ENCODE measurements at regions not wholly inside any gene's neighbourhood (a gene's known extent, or its start where the extent isn't known, plus 50 kb on each side); places are given as distances from the start of the nearest gene placed in this dataset.

DNA sequence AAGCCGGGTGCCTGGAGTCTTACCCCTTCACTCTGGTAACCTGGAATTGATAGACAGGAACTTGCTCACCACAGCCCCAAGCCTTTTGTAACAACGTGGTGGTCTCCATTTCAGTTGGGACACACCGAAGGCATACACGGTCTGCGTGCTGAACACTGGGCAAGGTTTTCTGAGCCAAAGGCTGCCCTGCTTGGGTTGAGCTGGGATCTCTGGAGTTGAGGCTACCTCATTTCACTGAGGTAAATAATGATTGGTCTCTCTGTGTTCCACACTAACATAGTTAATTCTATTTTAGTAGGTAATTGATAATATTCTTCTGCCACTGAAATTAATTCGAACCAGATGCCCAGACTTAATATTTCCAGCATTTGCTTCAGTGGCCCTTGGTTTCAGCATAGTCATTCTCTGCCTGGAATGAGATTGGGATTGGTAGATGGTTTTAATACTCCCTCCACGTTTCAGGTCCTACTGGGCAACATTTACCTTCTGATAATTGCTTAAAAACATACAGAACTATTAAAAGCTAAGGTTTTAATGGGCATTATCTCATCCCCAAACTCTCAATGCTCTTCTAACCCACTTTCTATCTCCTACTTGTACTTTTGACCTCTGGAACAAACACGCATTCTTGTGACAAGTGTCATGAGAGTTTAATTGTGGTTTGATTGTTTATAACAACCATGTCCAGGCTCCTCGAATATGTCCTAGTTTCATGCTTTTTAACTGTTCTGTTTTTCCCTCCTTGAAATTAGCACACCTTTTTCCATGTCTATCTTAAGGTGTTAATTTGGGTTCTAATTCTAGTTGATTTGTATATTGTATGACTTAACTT lies 202.3 kb upstream of the KLF6 start:
- Mint-ChIP-seq H3K4me3 (ENCODE audit: unreplicated experiment) (no peak overlapping the region), H3K4me1 (ENCODE audit: unreplicated experiment) (no peaks in the 10 kb centered on the region), H3K36me3 (ENCODE audit: low read depth, unreplicated experiment) (no peaks in the 10 kb centered on the region), H3K27ac (ENCODE audit: unreplicated experiment) (no peak overlapping the region), H3K9me3 (ENCODE audit: unreplicated experiment) (no peaks in the 10 kb centered on the region), H3K27me3 (ENCODE audit: unreplicated experiment) (peaks cover 1% of the 10 kb centered on the region)
- DNase-seq (ENCODE audit: low spot score) = no peak
- TF ChIP-seq, protein P1, sequence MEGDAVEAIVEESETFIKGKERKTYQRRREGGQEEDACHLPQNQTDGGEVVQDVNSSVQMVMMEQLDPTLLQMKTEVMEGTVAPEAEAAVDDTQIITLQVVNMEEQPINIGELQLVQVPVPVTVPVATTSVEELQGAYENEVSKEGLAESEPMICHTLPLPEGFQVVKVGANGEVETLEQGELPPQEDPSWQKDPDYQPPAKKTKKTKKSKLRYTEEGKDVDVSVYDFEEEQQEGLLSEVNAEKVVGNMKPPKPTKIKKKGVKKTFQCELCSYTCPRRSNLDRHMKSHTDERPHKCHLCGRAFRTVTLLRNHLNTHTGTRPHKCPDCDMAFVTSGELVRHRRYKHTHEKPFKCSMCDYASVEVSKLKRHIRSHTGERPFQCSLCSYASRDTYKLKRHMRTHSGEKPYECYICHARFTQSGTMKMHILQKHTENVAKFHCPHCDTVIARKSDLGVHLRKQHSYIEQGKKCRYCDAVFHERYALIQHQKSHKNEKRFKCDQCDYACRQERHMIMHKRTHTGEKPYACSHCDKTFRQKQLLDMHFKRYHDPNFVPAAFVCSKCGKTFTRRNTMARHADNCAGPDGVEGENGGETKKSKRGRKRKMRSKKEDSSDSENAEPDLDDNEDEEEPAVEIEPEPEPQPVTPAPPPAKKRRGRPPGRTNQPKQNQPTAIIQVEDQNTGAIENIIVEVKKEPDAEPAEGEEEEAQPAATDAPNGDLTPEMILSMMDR (IDR thresholded peaks at IDR 0.05; ENCODE audit: unreplicated experiment) = no peak

DNA sequence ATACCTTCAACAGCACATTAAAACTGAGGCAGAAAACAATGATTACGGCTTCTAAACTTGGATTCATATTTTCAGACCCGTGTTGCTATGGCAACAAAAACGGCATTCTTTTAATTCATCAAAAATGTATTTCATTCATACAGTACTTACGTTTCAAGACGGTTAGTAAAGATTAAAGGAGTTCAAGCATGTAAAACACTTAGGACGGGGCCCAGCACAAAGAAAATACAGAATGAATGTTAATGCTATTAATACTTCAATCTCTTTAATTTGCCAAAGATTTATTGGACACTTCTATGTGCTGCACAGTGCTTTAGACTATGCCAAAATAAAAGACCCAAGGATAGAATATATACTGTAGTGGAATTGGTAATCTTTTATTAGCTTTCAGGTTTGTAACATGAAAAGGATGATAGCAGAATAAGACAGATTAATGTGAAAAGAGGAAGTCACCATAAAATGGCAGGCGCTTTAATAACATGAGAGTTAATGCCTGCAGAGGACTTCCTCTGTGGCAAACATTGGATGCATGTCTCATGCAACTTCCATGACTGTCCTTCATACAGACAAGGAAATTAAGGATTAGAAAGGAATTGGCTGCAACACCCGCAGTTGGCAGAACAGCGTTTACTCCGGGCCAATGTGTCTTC lies 201.6 kb upstream of the KLF6 start:
- H3K36me3 Mint-ChIP-seq (ENCODE audit: low read depth, unreplicated experiment) = no peaks in the 10 kb centered on the region
- DNase-seq (ENCODE audit: low spot score) = no peak
- H3K9me3 Mint-ChIP-seq (ENCODE audit: unreplicated experiment) = no peaks in the 10 kb centered on the region
- H3K27ac Mint-ChIP-seq (ENCODE audit: unreplicated experiment) = no peak overlapping the region
- no peaks in the 10 kb centered on the region for H3K4me1 Mint-ChIP-seq (ENCODE audit: unreplicated experiment)
- TF ChIP-seq, protein P1 (IDR thresholded peaks at IDR 0.05; ENCODE audit: unreplicated experiment) = no peak
- H3K4me3 Mint-ChIP-seq (ENCODE audit: unreplicated experiment) = no peak overlapping the region
- no peaks in the 10 kb centered on the region for H3K27me3 Mint-ChIP-seq (ENCODE audit: unreplicated experiment)

DNA sequence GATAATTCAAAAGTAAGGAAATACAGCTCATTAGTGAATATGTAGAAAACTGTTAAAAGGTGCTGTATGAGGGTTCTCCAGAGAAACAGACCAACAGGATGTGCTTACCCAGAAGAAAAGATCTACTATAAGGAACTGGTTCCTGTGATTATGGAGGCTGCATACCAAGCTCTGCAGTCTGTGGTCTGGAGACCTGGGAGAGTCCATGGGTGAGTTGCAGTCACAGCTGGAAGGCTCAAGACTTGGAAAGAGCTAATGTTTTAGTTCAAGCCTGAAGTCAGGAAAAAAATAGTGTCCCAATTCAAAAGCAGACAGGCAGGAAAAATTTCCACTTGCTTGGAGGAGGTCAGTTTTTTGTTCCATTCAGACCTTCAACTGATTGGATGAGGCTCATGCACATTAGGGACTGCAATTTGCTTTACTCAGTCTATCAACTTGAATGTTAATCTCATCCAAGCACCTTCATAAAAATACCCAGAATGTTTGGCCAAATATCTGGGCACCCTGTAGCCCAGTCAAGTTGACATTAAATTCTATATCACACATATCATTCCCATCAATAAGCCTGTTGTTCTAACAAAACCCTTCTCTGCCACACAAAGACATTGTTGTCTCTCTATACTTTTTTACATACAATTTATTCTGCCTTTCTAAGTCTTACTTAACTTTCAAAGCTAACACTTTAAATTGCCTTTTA lies 197.9 kb upstream of the KLF6 start:
- Mint-ChIP-seq H3K27ac (ENCODE audit: unreplicated experiment) (no peak overlapping the region), H3K4me1 (ENCODE audit: unreplicated experiment) (peaks cover 4% of the 10 kb centered on the region)

DNA sequence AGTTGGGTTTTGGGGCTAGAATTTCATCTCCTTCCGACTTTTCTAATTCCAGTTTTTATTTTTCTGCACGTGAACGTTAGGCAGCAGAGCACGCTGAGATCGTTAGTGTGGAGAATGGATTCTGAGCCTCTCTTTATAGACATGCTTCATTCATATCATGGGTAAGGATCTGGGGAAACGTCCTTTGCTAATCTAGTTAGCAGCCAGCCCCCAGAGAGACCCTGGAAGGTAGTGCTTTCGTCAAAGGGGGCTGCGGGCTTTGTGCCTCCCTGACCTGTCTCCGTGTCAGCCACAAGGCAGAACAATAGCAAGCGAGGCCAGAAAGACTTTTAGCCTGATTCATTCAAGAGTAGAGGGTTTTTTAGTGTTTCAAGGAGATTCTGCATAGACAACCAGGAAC lies 196.3 kb upstream of the KLF6 start:
- TF ChIP-seq, protein P1 (IDR thresholded peaks at IDR 0.05; ENCODE audit: unreplicated experiment) = no peak
- Mint-ChIP-seq H3K27me3 (ENCODE audit: unreplicated experiment) (no peaks in the 10 kb centered on the region), H3K9me3 (ENCODE audit: unreplicated experiment) (no peaks in the 10 kb centered on the region), H3K4me1 (ENCODE audit: unreplicated experiment) (peaks cover 4% of the 10 kb centered on the region), H3K4me3 (ENCODE audit: unreplicated experiment) (no peak overlapping the region), H3K27ac (ENCODE audit: unreplicated experiment) (no peak overlapping the region), H3K36me3 (ENCODE audit: low read depth, unreplicated experiment) (no peaks in the 10 kb centered on the region)
- no peak for DNase-seq (ENCODE audit: low spot score)

More for the DNA sequence above, 197.9 kb upstream of the KLF6 start:
- Mint-ChIP-seq H3K27me3 (ENCODE audit: unreplicated experiment) (no peaks in the 10 kb centered on the region), H3K4me3 (ENCODE audit: unreplicated experiment) (no peak overlapping the region), H3K9me3 (ENCODE audit: unreplicated experiment) (no peaks in the 10 kb centered on the region), H3K36me3 (ENCODE audit: low read depth, unreplicated experiment) (no peaks in the 10 kb centered on the region)
- TF ChIP-seq, protein P1 (IDR thresholded peaks at IDR 0.05; ENCODE audit: unreplicated experiment) = no peak
- no peak for DNase-seq (ENCODE audit: low spot score)

Data from endothelial cell (in vitro differentiated cells).